Breast epithelium (tissue), 4 donors: ENCODE measurements at regions not wholly inside any gene's neighbourhood (a gene's known extent, or its start where the extent isn't known, plus 50 kb on each side); places are given as distances from the start of the nearest gene placed in this dataset.
A peak's percentile ranks its signal among the peaks of the same experiment; 100 is the strongest.

Source experiments
- DNase-seq, 2 donors: peaks; one replicate each; pipeline ENCODE4 v3.0.0-alpha.2; 2019; ENCODE audit warnings: low spot score in 2 of 2
- H3K27ac ChIP-seq, 2 donors: fragments of 200-600 bp; sonication (generic) in 1 of 2; one replicate each; pipeline ENCODE4 v1.5.1; 2016 to 2019; ENCODE audit warnings: mild to moderate bottlenecking in 1 of 2
- H3K27me3 ChIP-seq, 2 donors: fragments of 200-600 bp; sonication (generic) in 1 of 2; one replicate each; pipeline versions ENCODE4 v1.5.1 to v1.6.0; 2017 to 2019; ENCODE audit warnings: control low read depth in 1 of 2, mild to moderate bottlenecking in 1 of 2
- H3K36me3 ChIP-seq: fragments of 200-600 bp; one replicate; pipeline ENCODE4 v1.5.1; 2019
- H3K4me1 ChIP-seq, 2 donors: fragments of 200-600 bp; sonication (generic); one replicate each; pipeline ENCODE4 v1.5.1; 2016 to 2019; ENCODE audit warnings: control low read depth in 1 of 2
- H3K4me3 ChIP-seq, 3 donors: fragments of 200-600 bp; sonication (generic); 1 replicate in 2 of 3; 2 replicates in 1 of 3; pipeline ENCODE4 v1.5.1; 2016 to 2019; ENCODE audit warnings: mild to moderate bottlenecking in 3 of 3, moderate library complexity in 2 of 3
- H3K9me3 ChIP-seq, 2 donors: fragments of 200-600 bp; sonication (generic) in 1 of 2; one replicate each; pipeline ENCODE4 v1.5.1; 2016 to 2019; ENCODE audit warnings: control low read depth in 1 of 2
- POLR2A ChIP-seq: fragments of 450-650 bp; IDR thresholded peaks from one replicate; pipeline ENCODE4 v1.6.1; 2016; ENCODE audit warnings: antibody characterized with exemption, mild to moderate bottlenecking, moderate library complexity
- POLR2AphosphoS5 ChIP-seq, 3 donors: sonication (generic); formaldehyde crosslinking; IDR thresholded peaks; one replicate each; pipeline ENCODE4 v1.6.1; 2017; ENCODE audit warnings: antibody characterized with exemption in 3 of 3
- intact Hi-C: fragments of 100-400 bp; cut with DNase I; formaldehyde crosslinking; loops from one replicate; pipeline ENCODE4 v1.15.1; 2023; ENCODE audit warnings: low total_unique reads
- TF ChIP-seq, protein P1 (sequence below), 3 donors: fragments of 450-650 bp; IDR thresholded peaks; one replicate each; pipeline ENCODE4 v1.5.1; 2016 to 2017; ENCODE audit warnings: antibody characterized with exemption in 3 of 3, mild to moderate bottlenecking in 3 of 3, moderate library complexity in 3 of 3

DNA sequence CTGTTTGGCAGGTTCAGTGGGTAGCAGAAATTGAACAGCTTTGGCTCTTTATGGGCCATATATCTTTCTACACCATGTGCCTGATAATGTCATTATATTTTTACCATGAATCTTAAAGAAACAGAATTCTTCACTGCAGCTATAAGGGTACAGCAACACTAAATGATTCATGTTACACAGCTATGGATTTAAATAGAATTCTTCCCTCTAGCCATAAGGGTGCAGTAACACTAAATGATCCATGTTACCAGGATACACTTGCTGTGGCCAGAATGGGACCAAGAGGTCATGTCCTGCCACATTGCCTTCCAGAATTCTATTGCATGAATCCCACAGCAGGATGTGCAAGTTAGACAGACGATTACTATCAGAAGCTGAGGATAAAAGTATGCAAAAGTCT is 603.9 kb downstream of the FSCB start:
- Histone ChIP-seq H3K27me3 (no peaks in the 10 kb centered on the region), H3K36me3 (no peaks in the 10 kb centered on the region), H3K27ac (no peak overlapping the region), H3K9me3 (peaks cover 0 to 7% of the 10 kb centered on the region in 2 donors), H3K4me3 (no peak overlapping the region), H3K4me1 (no peaks in the 10 kb centered on the region)
- TF ChIP-seq POLR2A (no peak), POLR2AphosphoS5 (IDR thresholded peaks at IDR 0.05) (no peak)
- TF ChIP-seq, protein P1, sequence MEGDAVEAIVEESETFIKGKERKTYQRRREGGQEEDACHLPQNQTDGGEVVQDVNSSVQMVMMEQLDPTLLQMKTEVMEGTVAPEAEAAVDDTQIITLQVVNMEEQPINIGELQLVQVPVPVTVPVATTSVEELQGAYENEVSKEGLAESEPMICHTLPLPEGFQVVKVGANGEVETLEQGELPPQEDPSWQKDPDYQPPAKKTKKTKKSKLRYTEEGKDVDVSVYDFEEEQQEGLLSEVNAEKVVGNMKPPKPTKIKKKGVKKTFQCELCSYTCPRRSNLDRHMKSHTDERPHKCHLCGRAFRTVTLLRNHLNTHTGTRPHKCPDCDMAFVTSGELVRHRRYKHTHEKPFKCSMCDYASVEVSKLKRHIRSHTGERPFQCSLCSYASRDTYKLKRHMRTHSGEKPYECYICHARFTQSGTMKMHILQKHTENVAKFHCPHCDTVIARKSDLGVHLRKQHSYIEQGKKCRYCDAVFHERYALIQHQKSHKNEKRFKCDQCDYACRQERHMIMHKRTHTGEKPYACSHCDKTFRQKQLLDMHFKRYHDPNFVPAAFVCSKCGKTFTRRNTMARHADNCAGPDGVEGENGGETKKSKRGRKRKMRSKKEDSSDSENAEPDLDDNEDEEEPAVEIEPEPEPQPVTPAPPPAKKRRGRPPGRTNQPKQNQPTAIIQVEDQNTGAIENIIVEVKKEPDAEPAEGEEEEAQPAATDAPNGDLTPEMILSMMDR (IDR thresholded peaks at IDR 0.05), result no peak
- no peak for DNase-seq
- intact Hi-C loops, result no loop called here

GRCh38 chr14:43901911-43902673 is 605.0 kb downstream of the FSCB start:
- Histone ChIP-seq H3K4me1 (no peaks in the 10 kb centered on the region), H3K27ac (no peak overlapping the region), H3K27me3 (no peaks in the 10 kb centered on the region), H3K36me3 (no peaks in the 10 kb centered on the region), H3K9me3 (peaks cover 0 to 7% of the 10 kb centered on the region in 2 donors), H3K4me3 (no peak overlapping the region)
- intact Hi-C loops, result no loop called here
- TF ChIP-seq POLR2A (no peak), POLR2AphosphoS5 (IDR thresholded peaks at IDR 0.05) (no peak)
- TF ChIP-seq, protein P1 (IDR thresholded peaks at IDR 0.05), result no peak
- DNase-seq, result no peak

DNA sequence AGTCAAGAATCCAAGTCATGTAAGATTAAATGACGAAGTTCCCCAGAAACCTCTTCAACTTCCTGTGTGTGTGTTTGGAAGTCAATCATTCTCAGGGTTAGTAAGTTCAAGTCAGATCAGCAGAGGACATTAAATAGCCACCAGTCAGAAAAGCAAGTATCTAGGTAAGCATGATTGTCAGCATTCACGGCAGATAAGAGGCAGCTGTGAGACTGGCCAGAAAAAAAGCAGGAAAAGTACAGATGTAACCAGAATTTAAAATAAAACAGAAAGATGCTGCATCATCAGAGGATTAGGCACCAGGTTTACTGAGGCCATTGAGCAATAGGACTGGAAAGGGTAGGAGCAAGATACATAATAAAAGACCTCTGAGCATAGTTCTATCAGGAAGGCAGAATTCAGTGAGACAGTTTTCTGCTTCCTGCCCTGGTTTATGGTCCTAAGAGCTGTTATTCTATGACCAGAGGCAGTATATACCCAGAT is 606.9 kb downstream of the FSCB start:
- Histone ChIP-seq H3K4me3 (no peak overlapping the region), H3K27ac (no peak overlapping the region), H3K9me3 (no peaks in the 10 kb centered on the region), H3K4me1 (no peaks in the 10 kb centered on the region), H3K27me3 (no peaks in the 10 kb centered on the region), H3K36me3 (no peaks in the 10 kb centered on the region)
- DNase-seq, result no peak
- TF ChIP-seq, protein P1 (IDR thresholded peaks at IDR 0.05), result no peak
- TF ChIP-seq POLR2AphosphoS5 (IDR thresholded peaks at IDR 0.05) (no peak), POLR2A (no peak)
- intact Hi-C loops, result no loop called here

DNA sequence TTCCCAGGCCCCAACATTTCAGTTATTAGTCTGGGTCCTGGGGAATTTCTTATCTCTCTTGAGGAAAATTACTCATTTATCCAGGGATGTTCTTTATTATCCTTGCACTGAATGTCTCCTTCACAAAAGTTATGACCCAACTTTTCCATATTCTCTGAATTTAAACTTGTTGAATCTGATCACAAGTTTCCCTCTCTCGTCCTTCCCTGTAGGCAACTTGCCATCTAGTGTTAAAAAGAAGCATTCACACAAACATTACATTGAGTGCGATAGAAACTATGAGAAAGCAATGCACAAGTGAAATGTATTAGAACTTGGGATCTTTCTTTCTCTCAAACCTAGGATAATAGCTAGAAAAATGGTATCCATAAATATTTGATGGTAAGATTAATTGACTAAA is 608.4 kb downstream of the FSCB start:
- Histone ChIP-seq H3K9me3 (no peaks in the 10 kb centered on the region), H3K4me1 (no peaks in the 10 kb centered on the region), H3K27me3 (no peaks in the 10 kb centered on the region), H3K36me3 (no peaks in the 10 kb centered on the region), H3K27ac (no peak overlapping the region), H3K4me3 (no peak overlapping the region)
- no peak for DNase-seq
- TF ChIP-seq POLR2AphosphoS5 (IDR thresholded peaks at IDR 0.05) (no peak), POLR2A (no peak)
- TF ChIP-seq, protein P1 (IDR thresholded peaks at IDR 0.05), result no peak
- intact Hi-C loops, result no loop called here

- Histone ChIP-seq H3K27me3 (no peaks in the 10 kb centered on the region), H3K4me1 (no peaks in the 10 kb centered on the region), H3K36me3 (no peaks in the 10 kb centered on the region), H3K27ac (peak overlapping the region in 1 of 2 donors; percentile 14), H3K4me3 (no peak overlapping the region), H3K9me3 (no peaks in the 10 kb centered on the region)
- DNase-seq, result no peak
- no peak for TF ChIP-seq POLR2A
- TF ChIP-seq, protein P1 (IDR thresholded peaks at IDR 0.05), result no peak
- TF ChIP-seq POLR2AphosphoS5 (IDR thresholded peaks at IDR 0.05), result no peak
- intact Hi-C loops, result no loop called here
Observed at GRCh38 chr14:43896044-43896443, 611.0 kb downstream of the FSCB start.
